DOHH2 (cell line): ENCODE measurements at regions not wholly inside any gene's neighbourhood (a gene's known extent, or its start where the extent isn't known, plus 50 kb on each side); places are given as distances from the start of the nearest gene placed in this dataset.

Experiments used
- H3F3A ChIP-seq: fragments of 200-600 bp; sonication (generic), shearing (Covaris generic); 2 replicates; pipeline ENCODE4 v1.6.0; 2016; ENCODE audit warnings: antibody characterized with exemption, mild to moderate bottlenecking; ENCODE audit not compliant: control insufficient read depth, insufficient read depth
- H3K27ac ChIP-seq: fragments of 200-600 bp; sonication (generic); 2 replicates; pipeline ENCODE4 v1.5.1; 2014; ENCODE audit warnings: low read depth, mild to moderate bottlenecking, low read length, moderate library complexity
- H3K27me3 ChIP-seq: fragments of 200-600 bp; sonication (generic); 2 replicates; pipeline ENCODE4 v1.6.1; 2014; ENCODE audit warnings: mild to moderate bottlenecking, low read length, mixed read lengths; ENCODE audit not compliant: control insufficient read depth
- H3K36me3 ChIP-seq: fragments of 200-600 bp; sonication (generic); 2 replicates; pipeline ENCODE4 v1.6.1; 2014; ENCODE audit warnings: mild to moderate bottlenecking, low read length, moderate library complexity, mixed read lengths; ENCODE audit not compliant: control insufficient read depth
- H3K4me1 ChIP-seq: fragments of 200-600 bp; sonication (generic); 2 replicates; pipeline ENCODE4 v1.6.1; 2014; ENCODE audit warnings: mild to moderate bottlenecking, low read length, mixed read lengths; ENCODE audit not compliant: control insufficient read depth
- H3K4me2 ChIP-seq: fragments of 200-600 bp; sonication (generic); 2 replicates; pipeline ENCODE4 v1.6.0; 2014; ENCODE audit warnings: mild to moderate bottlenecking, low read length, moderate library complexity
- H3K4me3 ChIP-seq: fragments of 200-600 bp; sonication (generic); 2 replicates; pipeline ENCODE4 v1.5.1; 2014; ENCODE audit warnings: mild to moderate bottlenecking, low read length, mixed read lengths
- H3K79me2 ChIP-seq: fragments of 200-600 bp; sonication (generic); 2 replicates; pipeline ENCODE4 v1.6.1; 2014; ENCODE audit warnings: mild to moderate bottlenecking, low read length, mixed read lengths; ENCODE audit not compliant: control insufficient read depth
- H3K9me2 ChIP-seq: fragments of 200-600 bp; sonication (generic); replicated peaks from 2 replicates; pipeline ENCODE4 v1.6.1; 2014; ENCODE audit warnings: mild to moderate bottlenecking, low read length, mixed read lengths; ENCODE audit not compliant: control insufficient read depth
- H3K9me3 ChIP-seq: fragments of 200-600 bp; sonication (generic); 2 replicates; pipeline ENCODE4 v1.6.1; 2014; ENCODE audit warnings: antibody characterized with exemption, low read length, mixed read lengths; ENCODE audit not compliant: control insufficient read depth, insufficient read depth
- H4K20me1 ChIP-seq: fragments of 200-600 bp; sonication (generic); 2 replicates; pipeline ENCODE4 v1.6.0; 2014; ENCODE audit warnings: low read depth, mild to moderate bottlenecking, antibody characterized with exemption, low read length, moderate library complexity; ENCODE audit not compliant: control insufficient read depth, insufficient read depth
- CTCF ChIP-seq: fragments of 200-600 bp; sonication (generic); IDR thresholded peaks from one replicate; pipeline ENCODE4 v1.5.1; 2014; ENCODE audit warnings: antibody characterized with exemption, mild to moderate bottlenecking, low read depth, low read length; ENCODE audit not compliant: poor library complexity, severe bottlenecking
- EZH2phosphoT487 ChIP-seq: fragments of 200-600 bp; sonication (generic); IDR thresholded peaks from 2 replicates; pipeline ENCODE4 v1.6.1; 2017; ENCODE audit warnings: borderline replicate concordance, mild to moderate bottlenecking, antibody characterized with exemption, low read length, moderate library complexity, mixed read lengths

- Histone ChIP-seq H4K20me1 (no peaks in the 10 kb centered on the region), H3K9me2 (no peaks in the 10 kb centered on the region), H3K27ac (peak overlapping the region; percentile 54), H3K4me3 (peak overlapping the region; percentile 58), H3F3A (no peaks in the 10 kb centered on the region), H3K79me2 (no peaks in the 10 kb centered on the region), H3K4me2 (peak overlapping the region; percentile 80), H3K9me3 (no peaks in the 10 kb centered on the region), H3K36me3 (no peaks in the 10 kb centered on the region), H3K4me1 (peaks cover 55% of the 10 kb centered on the region), H3K27me3 (no peaks in the 10 kb centered on the region)
- TF ChIP-seq EZH2phosphoT487 (no peak), CTCF (no peak)
These were observed 192.5 kb upstream of the PWP1 start for GRCh38 chr12:107493135-107493494.

- TF ChIP-seq CTCF (no peak), EZH2phosphoT487 (no peak)
- H3K9me3 ChIP-seq = no peaks in the 10 kb centered on the region
- H3K27ac ChIP-seq = peak overlapping the region; percentile 54; the same call in 1 of the 2 replicates
- peak overlapping the region; percentile 80; the same call in 1 of the 2 replicates for H3K4me2 ChIP-seq
- H3K4me1 ChIP-seq = peaks cover 53% of the 10 kb centered on the region
- no peaks in the 10 kb centered on the region for H3K36me3 ChIP-seq
- H3F3A ChIP-seq = no peaks in the 10 kb centered on the region
- H3K79me2 ChIP-seq = no peaks in the 10 kb centered on the region
- no peaks in the 10 kb centered on the region for H3K9me2 ChIP-seq
- no peak overlapping the region for H3K4me3 ChIP-seq
- no peaks in the 10 kb centered on the region for H4K20me1 ChIP-seq
- no peaks in the 10 kb centered on the region for H3K27me3 ChIP-seq
These were observed 191.9 kb upstream of the PWP1 start for GRCh38 chr12:107493666-107494065.

GRCh38 chr12:107494331-107494730 lies 191.3 kb upstream of the PWP1 start:
- H4K20me1 ChIP-seq = no peaks in the 10 kb centered on the region
- no peaks in the 10 kb centered on the region for H3K9me2 ChIP-seq
- no peak overlapping the region for H3K27ac ChIP-seq
- H3K4me3 ChIP-seq = no peak overlapping the region
- no peaks in the 10 kb centered on the region for H3F3A ChIP-seq
- no peaks in the 10 kb centered on the region for H3K27me3 ChIP-seq
- H3K4me1 ChIP-seq = peaks cover 47% of the 10 kb centered on the region
- no peaks in the 10 kb centered on the region for H3K9me3 ChIP-seq
- no peaks in the 10 kb centered on the region for H3K79me2 ChIP-seq
- TF ChIP-seq CTCF (no peak), EZH2phosphoT487 (no peak)
- no peak overlapping the region for H3K4me2 ChIP-seq
- no peaks in the 10 kb centered on the region for H3K36me3 ChIP-seq

GRCh38 chr12:107495604-107496003 lies 190.0 kb upstream of the PWP1 start:
- no peak overlapping the region for H3K4me2 ChIP-seq
- H3K9me3 ChIP-seq = no peaks in the 10 kb centered on the region
- no peaks in the 10 kb centered on the region for H3K36me3 ChIP-seq
- no peaks in the 10 kb centered on the region for H3K9me2 ChIP-seq
- no peaks in the 10 kb centered on the region for H3F3A ChIP-seq
- H3K79me2 ChIP-seq = no peaks in the 10 kb centered on the region
- TF ChIP-seq EZH2phosphoT487 (no peak), CTCF (no peak)
- no peak overlapping the region for H3K4me3 ChIP-seq
- H3K4me1 ChIP-seq = peaks cover 34% of the 10 kb centered on the region
- no peak overlapping the region for H3K27ac ChIP-seq
- no peaks in the 10 kb centered on the region for H3K27me3 ChIP-seq
- H4K20me1 ChIP-seq = no peaks in the 10 kb centered on the region
